Astrocyte of the spinal cord (primary cell): ENCODE measurements at regions not wholly inside any gene's neighbourhood (a gene's known extent, or its start where the extent isn't known, plus 50 kb on each side); places are given as distances from the start of the nearest gene placed in this dataset.

Source experiments
- DNase-seq: peaks from one replicate; pipeline ENCODE4 v3.0.0; 2011; ENCODE audit warnings: low read depth, low spot score
- H3K4me3 ChIP-seq: 2 replicates; pipeline ENCODE4 v1.5.1; 2011; ENCODE audit warnings: low read depth, mild to moderate bottlenecking, low read length, moderate library complexity
- in situ Hi-C: cut with HindIII; loops from 2 replicates; pipeline ENCODE4 v1.10.0; 2017; ENCODE audit warnings: low sequenced_read_pairs
- TF ChIP-seq, protein P1 (sequence below): IDR thresholded peaks from 2 replicates; pipeline ENCODE4 v1.5.1; 2012; ENCODE audit warnings: low read depth, mild to moderate bottlenecking, low read length, inconsistent platforms

DNA sequence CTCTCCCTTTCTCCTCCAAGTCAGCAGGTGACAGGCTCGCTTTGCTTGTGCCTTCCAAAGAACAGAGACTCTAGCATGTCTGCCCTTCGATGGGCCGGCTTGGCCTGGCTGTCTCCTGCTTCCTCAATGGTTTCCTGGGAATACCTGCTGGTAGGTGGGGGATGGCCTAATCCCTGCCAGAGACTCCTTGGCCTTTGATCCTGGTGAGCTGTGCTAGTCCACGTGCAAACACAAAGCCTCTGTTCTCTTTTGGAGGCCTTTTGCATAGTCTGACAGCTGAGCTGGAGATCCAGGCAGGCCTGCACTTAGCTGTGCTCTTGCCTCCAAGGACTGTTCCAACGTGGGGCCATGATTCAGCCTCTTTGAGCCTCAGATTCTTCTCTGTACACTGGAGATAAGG is 67.6 kb downstream of the ARL4C start:
- DNase-seq = no peak
- TF ChIP-seq, protein P1, sequence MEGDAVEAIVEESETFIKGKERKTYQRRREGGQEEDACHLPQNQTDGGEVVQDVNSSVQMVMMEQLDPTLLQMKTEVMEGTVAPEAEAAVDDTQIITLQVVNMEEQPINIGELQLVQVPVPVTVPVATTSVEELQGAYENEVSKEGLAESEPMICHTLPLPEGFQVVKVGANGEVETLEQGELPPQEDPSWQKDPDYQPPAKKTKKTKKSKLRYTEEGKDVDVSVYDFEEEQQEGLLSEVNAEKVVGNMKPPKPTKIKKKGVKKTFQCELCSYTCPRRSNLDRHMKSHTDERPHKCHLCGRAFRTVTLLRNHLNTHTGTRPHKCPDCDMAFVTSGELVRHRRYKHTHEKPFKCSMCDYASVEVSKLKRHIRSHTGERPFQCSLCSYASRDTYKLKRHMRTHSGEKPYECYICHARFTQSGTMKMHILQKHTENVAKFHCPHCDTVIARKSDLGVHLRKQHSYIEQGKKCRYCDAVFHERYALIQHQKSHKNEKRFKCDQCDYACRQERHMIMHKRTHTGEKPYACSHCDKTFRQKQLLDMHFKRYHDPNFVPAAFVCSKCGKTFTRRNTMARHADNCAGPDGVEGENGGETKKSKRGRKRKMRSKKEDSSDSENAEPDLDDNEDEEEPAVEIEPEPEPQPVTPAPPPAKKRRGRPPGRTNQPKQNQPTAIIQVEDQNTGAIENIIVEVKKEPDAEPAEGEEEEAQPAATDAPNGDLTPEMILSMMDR = no peak
- in situ Hi-C loops = no loop called here

DNA sequence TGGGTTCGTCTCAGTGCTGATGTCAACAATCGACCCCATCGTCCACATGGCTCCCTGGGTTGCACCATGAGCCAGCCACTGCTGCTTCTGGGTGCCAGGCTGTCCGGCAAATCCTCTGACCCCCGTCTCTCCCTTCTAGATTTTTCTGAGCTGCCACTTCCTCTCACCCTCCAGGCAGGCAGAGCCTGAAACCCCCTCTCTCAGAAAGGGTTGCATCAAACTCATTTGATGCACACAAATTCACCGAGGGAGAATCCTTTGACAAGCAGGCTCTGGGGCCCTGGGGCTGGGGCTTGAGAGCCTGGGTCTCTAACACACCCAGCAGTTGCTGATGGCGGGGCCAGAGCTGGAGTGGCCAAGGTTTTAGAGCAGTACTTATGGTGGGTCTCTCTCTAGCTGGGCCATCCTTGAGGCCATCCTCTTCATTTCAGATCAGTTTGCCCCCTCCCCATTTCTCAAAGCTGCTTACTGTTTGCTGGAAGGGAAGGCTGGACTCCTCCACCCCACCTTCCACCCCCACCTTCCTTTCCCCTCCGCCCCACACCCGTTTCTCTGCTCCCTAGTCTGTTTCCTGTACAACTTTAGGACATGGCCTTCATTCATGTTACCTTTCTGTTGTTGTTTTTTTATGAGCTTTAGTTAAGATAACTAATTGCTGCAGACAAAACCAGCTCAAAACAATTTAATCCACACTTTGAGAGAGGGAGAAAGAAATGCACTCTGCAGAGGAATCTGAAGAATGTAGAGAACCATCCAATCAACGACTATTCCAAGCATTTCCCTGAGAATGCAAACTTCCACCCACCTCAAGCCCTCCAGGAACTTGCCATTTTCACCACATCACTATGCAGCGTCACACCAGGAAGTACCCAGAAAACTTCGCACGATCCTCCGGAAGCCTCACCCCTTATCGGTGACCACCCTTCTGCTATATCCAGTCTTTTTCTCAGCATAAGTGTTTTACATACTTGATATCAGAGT is 69.5 kb downstream of the ARL4C start:
- in situ Hi-C loops = no loop called here
- no peak overlapping the region for H3K4me3 ChIP-seq

More for the DNA sequence above, 67.6 kb downstream of the ARL4C start:
- no peak overlapping the region for H3K4me3 ChIP-seq

DNA sequence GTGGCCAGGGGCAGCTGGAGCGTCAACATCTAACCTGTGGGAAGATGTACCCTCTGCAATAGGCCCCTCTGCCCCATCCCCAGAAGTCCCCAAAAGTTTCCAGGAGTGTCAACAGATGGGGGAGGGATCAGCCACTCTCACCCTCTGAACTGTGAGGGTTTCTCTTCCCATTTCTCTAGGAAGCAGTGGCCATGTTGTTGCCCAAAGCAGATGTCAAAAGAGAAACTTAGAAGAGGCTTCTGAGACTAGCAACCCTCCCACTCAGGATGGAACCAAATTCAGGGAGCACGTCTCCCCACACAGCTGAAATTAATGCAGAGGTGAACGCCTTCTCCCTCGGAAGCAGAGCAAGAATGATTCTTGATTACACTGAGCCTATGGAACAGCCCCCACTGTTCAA is 70.3 kb downstream of the ARL4C start:
- in situ Hi-C loops = no loop called here
- DNase-seq = no peak
- TF ChIP-seq, protein P1 = no peak
- no peak overlapping the region for H3K4me3 ChIP-seq

More for the DNA sequence above, 69.5 kb downstream of the ARL4C start:
- peak; percentile 74 for DNase-seq
- TF ChIP-seq, protein P1 = no peak

DNA sequence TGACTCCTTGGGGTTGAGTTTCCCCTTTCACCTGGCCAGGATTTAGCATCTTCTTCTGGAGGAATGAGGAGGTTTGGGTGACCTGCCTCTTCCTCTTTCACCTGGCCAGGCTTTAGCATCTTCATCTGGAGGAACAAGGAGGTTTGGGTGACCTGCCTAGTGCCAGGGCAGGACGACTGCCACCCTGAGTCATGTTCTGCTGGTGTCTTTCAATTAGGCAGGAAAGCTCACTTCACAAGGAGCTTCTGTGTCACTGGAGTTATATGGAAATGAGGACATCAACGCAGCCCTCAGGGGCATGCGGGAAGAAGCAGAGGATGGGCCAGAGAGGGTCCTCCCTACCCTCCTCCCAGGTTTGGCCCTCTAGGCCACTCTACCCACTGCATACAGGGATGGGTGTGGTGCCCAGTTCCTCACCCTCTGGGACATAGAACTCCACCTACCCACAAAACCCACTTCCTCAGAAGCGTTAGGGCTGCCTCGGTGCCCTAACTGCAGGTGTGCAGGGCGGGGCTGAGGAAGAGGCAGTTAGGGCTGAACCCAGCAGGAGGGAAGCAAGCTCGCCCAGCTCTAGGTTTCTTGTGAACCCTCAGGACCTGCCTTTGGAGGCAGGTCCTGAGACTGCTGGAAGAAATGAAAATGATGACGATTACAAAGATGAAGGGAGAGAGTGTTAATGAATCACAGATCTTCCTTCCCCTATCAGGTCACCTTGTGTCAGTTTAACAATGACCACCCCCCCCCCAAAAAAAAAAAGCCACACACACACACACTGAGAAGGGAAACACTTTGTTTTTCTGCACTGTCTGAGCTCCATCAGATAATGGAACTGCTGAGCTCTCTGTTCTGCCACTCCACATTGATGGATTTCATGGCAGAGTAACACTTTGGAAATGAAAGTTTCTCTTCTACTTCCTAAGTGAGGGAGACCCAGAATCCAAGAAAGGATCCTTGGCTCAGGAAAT is 71.0 kb downstream of the ARL4C start:
- no peak for DNase-seq
- TF ChIP-seq, protein P1 = no peak
- in situ Hi-C loops = no loop called here
- H3K4me3 ChIP-seq = no peak overlapping the region

DNA sequence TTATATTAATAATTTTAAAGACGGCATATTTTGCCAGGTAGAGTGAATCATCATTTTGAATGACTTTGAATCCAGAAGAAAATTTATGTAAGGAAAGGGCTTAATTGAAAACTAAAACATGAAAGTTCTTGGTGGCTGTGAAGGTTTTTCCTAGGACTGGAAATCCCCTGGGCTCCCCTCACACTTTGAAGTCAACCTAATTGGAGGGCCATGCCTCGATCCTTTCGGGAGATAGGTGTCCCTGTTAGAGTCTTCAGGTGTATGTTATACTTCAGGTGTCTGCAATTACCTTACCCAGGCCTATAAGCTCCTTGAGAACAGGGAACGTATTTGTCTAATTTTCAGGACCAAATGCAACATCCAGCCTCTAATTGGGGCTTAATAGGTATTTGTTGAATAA is 73.0 kb downstream of the ARL4C start:
- no peak for DNase-seq
- H3K4me3 ChIP-seq = no peak overlapping the region
- TF ChIP-seq, protein P1 = no peak
- in situ Hi-C loops = no loop called here

DNA sequence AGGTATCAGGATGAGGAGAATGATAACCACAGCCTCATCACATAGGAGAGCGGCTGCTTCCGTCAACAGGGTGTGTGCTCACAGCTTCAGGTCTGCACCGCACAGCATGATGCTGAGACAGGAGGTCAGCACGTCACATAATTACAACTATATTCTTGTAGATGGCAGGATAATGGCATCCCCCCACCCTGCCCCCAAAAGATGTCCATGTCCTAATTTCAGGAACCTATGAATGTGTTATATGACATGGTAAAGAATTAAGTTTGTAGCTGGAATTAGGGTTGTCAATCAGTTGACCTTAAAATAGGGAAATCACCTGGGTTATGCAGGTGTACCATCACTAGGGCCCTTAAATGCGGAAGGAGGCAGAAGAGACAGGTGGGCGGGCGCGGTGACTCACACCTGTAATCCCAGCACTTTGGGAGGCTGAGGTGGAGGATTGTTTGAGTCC is 73.9 kb downstream of the ARL4C start:
- peak; percentile 15 for DNase-seq
- TF ChIP-seq, protein P1 = no peak
- in situ Hi-C loops = no loop called here
- H3K4me3 ChIP-seq = no peak overlapping the region
